ENCODE measurements at regions not wholly inside any gene's neighbourhood (a gene's known extent, or its start where the extent isn't known, plus 50 kb on each side); places are given as distances from the start of the nearest gene placed in this dataset.

DNA sequence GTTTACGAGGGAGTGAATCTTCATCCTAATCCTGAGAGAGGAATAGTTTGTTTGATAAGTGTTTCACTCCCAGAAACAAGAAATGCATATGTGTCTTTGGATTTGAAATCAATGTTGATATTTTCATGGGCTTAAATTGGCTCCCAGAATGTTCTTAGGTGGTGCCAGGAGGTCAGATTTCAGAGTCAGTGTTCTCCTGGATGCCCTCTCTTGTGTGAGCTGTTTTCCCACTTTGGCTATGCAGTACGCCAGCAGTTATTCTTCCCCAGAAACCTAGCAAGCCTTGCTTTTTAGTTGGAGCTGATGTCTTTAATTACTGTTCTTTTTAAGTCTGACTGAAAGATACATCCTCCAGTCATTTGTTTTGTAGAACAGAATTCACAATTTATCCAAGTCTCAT, 291.4 kb downstream of the DNAJB9 start:
- TF ChIP-seq CTCF (IDR thresholded peaks at IDR 0.05): no peak
- no peak for ATAC-seq (ENCODE audit: low FRiP score)
- DNase-seq (ENCODE audit: low spot score): no peak

- ATAC-seq (ENCODE audit: low FRiP score) (no peak), DNase-seq (ENCODE audit: low spot score) (no peak)
- no peak for TF ChIP-seq CTCF (IDR thresholded peaks at IDR 0.05)
Observed at GRCh38 chr7:108863227-108863848, 293.7 kb downstream of the DNAJB9 start.

- TF ChIP-seq CTCF (IDR thresholded peaks at IDR 0.05): no peak
- ATAC-seq (ENCODE audit: low FRiP score): no peak
Observed at GRCh38 chr7:108869070-108869469, 299.4 kb downstream of the DNAJB9 start.

DNA sequence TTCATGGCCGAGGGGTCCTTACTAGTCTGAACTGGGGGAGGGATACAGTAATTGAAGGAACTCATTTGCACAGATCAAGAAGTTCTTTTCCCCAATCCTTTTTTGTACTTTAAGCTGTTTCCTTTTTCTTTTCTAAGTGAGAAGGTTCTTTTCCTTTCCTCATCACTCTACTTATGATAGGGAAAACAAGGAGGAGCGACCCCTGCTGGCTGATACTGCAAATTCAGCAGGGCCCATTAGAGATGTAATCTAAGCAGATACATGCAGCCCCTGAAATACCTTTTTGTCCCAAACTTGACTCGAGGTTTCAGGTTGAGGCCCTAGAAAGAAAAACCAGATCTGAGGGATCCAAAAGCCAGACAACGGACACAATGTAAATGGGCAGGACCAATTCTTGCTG, 305.5 kb downstream of the DNAJB9 start:
- DNase-seq (ENCODE audit: low spot score) (no peak), ATAC-seq (ENCODE audit: low FRiP score) (no peak)
- TF ChIP-seq CTCF (IDR thresholded peaks at IDR 0.05): no peak

More at GRCh38 chr7:108869070-108869469, 299.4 kb downstream of the DNAJB9 start:
- DNase-seq (ENCODE audit: low spot score): no peak

GRCh38 chr7:108890862-108891261, 321.2 kb downstream of the DNAJB9 start:
- ATAC-seq (ENCODE audit: low FRiP score) (no peak), DNase-seq (ENCODE audit: low spot score) (no peak)
- no peak for TF ChIP-seq CTCF (IDR thresholded peaks at IDR 0.05)

GRCh38 chr7:108908456-108908855, 338.8 kb downstream of the DNAJB9 start:
- TF ChIP-seq CTCF (IDR thresholded peaks at IDR 0.05): no peak
- DNase-seq (ENCODE audit: low spot score): no peak
- no peak for ATAC-seq (ENCODE audit: low FRiP score)

GRCh38 chr7:108911016-108911415, 341.3 kb downstream of the DNAJB9 start:
- no peak for DNase-seq (ENCODE audit: low spot score)
- no peak for ATAC-seq (ENCODE audit: low FRiP score)
- TF ChIP-seq CTCF (IDR thresholded peaks at IDR 0.05): no peak
